SH-SY5Y (cell line): ENCODE measurements at regions not wholly inside any gene's neighbourhood (a gene's known extent, or its start where the extent isn't known, plus 50 kb on each side); places are given as distances from the start of the nearest gene placed in this dataset.

Source experiments
- GATA2 ChIP-seq: IDR thresholded peaks from 2 replicates; pipeline ENCODE4 v1.6.1; 2011; ENCODE audit warnings: mild to moderate bottlenecking, low read depth, low read length
- GATA3 ChIP-seq: IDR thresholded peaks from 2 replicates; pipeline ENCODE4 v1.6.1; 2011; ENCODE audit warnings: low read depth, mild to moderate bottlenecking, low read length, moderate library complexity

GRCh38 chr18:65288908-65289307 lies 461.9 kb upstream of the CDH7 start:
- TF ChIP-seq GATA2 = no peak
- TF ChIP-seq GATA3 = no peak
